GM23248 (cell line): ENCODE measurements at regions not wholly inside any gene's neighbourhood (a gene's known extent, or its start where the extent isn't known, plus 50 kb on each side); places are given as distances from the start of the nearest gene placed in this dataset.
"Not testable (repeated sequence)": the region's sequence is repeated elsewhere in the genome, so short reads cannot be mapped to it uniquely, and the experiment has no call there.

Source experiments
- DNase-seq: peaks from one replicate; pipeline ENCODE4 v3.0.0-alpha.2; 2015
- H2AFZ ChIP-seq: fragments of 200-600 bp; sonication (generic); 2 replicates; pipeline ENCODE4 v1.6.1; 2016; ENCODE audit warnings: antibody characterized with exemption
- H3F3A ChIP-seq: fragments of 200-600 bp; sonication (generic); 2 replicates; pipeline ENCODE4 v1.6.1; 2016; ENCODE audit warnings: mild to moderate bottlenecking, antibody characterized with exemption, mixed run types; ENCODE audit not compliant: insufficient read depth
- H3K27ac ChIP-seq: fragments of 200-600 bp; sonication (generic); 2 replicates; pipeline ENCODE4 v1.5.1; 2016; ENCODE audit warnings: mild to moderate bottlenecking
- H3K27me3 ChIP-seq: fragments of 200-600 bp; sonication (generic); replicated peaks from 2 replicates; pipeline ENCODE4 v1.6.1; 2016; ENCODE audit warnings: mild to moderate bottlenecking; ENCODE audit not compliant: insufficient read depth
- H3K36me3 ChIP-seq: fragments of 200-600 bp; sonication (generic); 2 replicates; pipeline ENCODE4 v1.6.1; 2016; ENCODE audit warnings: low read depth, mild to moderate bottlenecking
- H3K4me1 ChIP-seq: fragments of 200-600 bp; sonication (generic); 2 replicates; pipeline ENCODE4 v1.6.1; 2016; ENCODE audit warnings: mild to moderate bottlenecking; ENCODE audit not compliant: insufficient read depth
- H3K4me2 ChIP-seq: fragments of 200-600 bp; sonication (generic); one replicate; pipeline ENCODE4 v1.6.1; 2016; ENCODE audit warnings: mild to moderate bottlenecking; ENCODE audit not compliant: unreplicated experiment
- H3K4me3 ChIP-seq: fragments of 200-600 bp; sonication (generic); 2 replicates; pipeline ENCODE4 v1.5.1; 2016; ENCODE audit warnings: mild to moderate bottlenecking
- H3K79me2 ChIP-seq: fragments of 200-600 bp; sonication (generic); 2 replicates; pipeline ENCODE4 v1.6.1; 2016; ENCODE audit warnings: mild to moderate bottlenecking; ENCODE audit not compliant: insufficient read depth
- H3K9ac ChIP-seq: fragments of 200-600 bp; sonication (generic); 2 replicates; pipeline ENCODE4 v1.6.1; 2016; ENCODE audit warnings: mild to moderate bottlenecking
- H3K9me2 ChIP-seq: fragments of 200-600 bp; sonication (generic); 2 replicates; pipeline ENCODE4 v1.6.1; 2016; ENCODE audit warnings: mixed run types, mild to moderate bottlenecking, moderate library complexity; ENCODE audit not compliant: insufficient read depth
- H3K9me3 ChIP-seq: fragments of 200-600 bp; sonication (generic); one replicate; pipeline ENCODE4 v1.6.1; 2017; ENCODE audit warnings: low read depth
- H4K20me1 ChIP-seq: fragments of 200-600 bp; sonication (generic); 2 replicates; pipeline ENCODE4 v1.6.0; 2016; ENCODE audit not compliant: insufficient read depth
- EZH2 ChIP-seq: fragments of 200-600 bp; sonication (generic); IDR thresholded peaks from 2 replicates; pipeline ENCODE4 v1.6.1; 2018; ENCODE audit warnings: antibody characterized with exemption, mild to moderate bottlenecking; ENCODE audit not compliant: insufficient read depth, poor library complexity, severe bottlenecking
- EZH2phosphoT487 ChIP-seq: fragments of 200-600 bp; sonication (generic); IDR thresholded peaks from 2 replicates; pipeline ENCODE4 v1.6.1; 2018; ENCODE audit warnings: antibody characterized with exemption, moderate library complexity, mild to moderate bottlenecking, low read depth; ENCODE audit not compliant: insufficient read depth
- WGBS, 2 experiments: methylation state at CpG; one replicate each; pipeline ENCODE4 v1.1.6; 2015 to 2017; ENCODE audit warnings: low lambda C conversion rate in 2 of 2, low coverage in 1 of 2; ENCODE audit errors: missing lambda C conversion rate in 2 of 2; 5-methylcytosine and 5-hydroxymethylcytosine counted together
- in situ Hi-C: fragments of 300-500 bp; cut with MboI; formaldehyde crosslinking; loops from 2 replicates; pipeline ENCODE4 v1.15.0; 2020

- Histone ChIP-seq H3K27me3 (peaks cover 5% of the 10 kb centered on the region; the same call in 1 of the 2 replicates), H3K4me1 (no peaks in the 10 kb centered on the region), H3K9me2 (no peaks in the 10 kb centered on the region), H3F3A (no peaks in the 10 kb centered on the region), H3K9me3 (no peaks in the 10 kb centered on the region), H3K27ac (no peak overlapping the region), H3K4me2 (no peak overlapping the region), H3K9ac (no peak overlapping the region), H3K79me2 (no peaks in the 10 kb centered on the region), H3K36me3 (no peaks in the 10 kb centered on the region), H3K4me3 (peak overlapping the region; percentile 16; the same call in 1 of the 2 replicates), H2AFZ (peak overlapping the region; percentile 52; the same call in 1 of the 2 replicates), H4K20me1 (no peaks in the 10 kb centered on the region)
- WGBS, 2 experiments, result 24 to 25% methylated on average over 3 of the region's 3 CpGs
- in situ Hi-C loops, result loop anchor here (25.0 kb wide), 1 partner anchor 511 kb away; no protein-coding TSS in a partner anchor
- DNase-seq, result peak; percentile 34
- TF ChIP-seq EZH2phosphoT487, result no peak
- TF ChIP-seq EZH2, result no peak
Measured at GRCh38 chr13:22801402-22802003, 379.3 kb upstream of the SGCG start.

- no peak for DNase-seq
- no peaks in the 10 kb centered on the region for H3K9me2 ChIP-seq
- H3F3A ChIP-seq, result no peaks in the 10 kb centered on the region
- no peak overlapping the region for H3K4me2 ChIP-seq
- H3K27me3 ChIP-seq, result no peaks in the 10 kb centered on the region
- H3K9me3 ChIP-seq, result no peaks in the 10 kb centered on the region
- no peaks in the 10 kb centered on the region for H3K4me1 ChIP-seq
- H3K9ac ChIP-seq, result no peak overlapping the region
- H3K36me3 ChIP-seq, result no peaks in the 10 kb centered on the region
- H3K27ac ChIP-seq, result no peak overlapping the region
- no peak overlapping the region for H2AFZ ChIP-seq
- no peak for TF ChIP-seq EZH2phosphoT487
- no peak for TF ChIP-seq EZH2
- H3K79me2 ChIP-seq, result no peaks in the 10 kb centered on the region
- 3 to 6% methylated on average over 3 of the region's 3 CpGs for WGBS, 2 experiments
- H4K20me1 ChIP-seq, result no peaks in the 10 kb centered on the region
- in situ Hi-C loops, result loop anchor here (25.0 kb wide), 1 partner anchor 500 kb away; no protein-coding TSS in a partner anchor
- no peak overlapping the region for H3K4me3 ChIP-seq
Measured at GRCh38 chr13:22812793-22813192, 368.0 kb upstream of the SGCG start.

- not testable (repeated sequence) for H3K9ac ChIP-seq, H3K4me3 ChIP-seq, H3K4me2 ChIP-seq, H3K27me3 ChIP-seq, H3K27ac ChIP-seq, H3K9me2 ChIP-seq, H2AFZ ChIP-seq, DNase-seq, H4K20me1 ChIP-seq, H3K4me1 ChIP-seq, H3K9me3 ChIP-seq, H3K36me3 ChIP-seq, H3F3A ChIP-seq, H3K79me2 ChIP-seq
- WGBS, 2 experiments, result 51 to 58% methylated on average over 21 of the region's 21 CpGs
- in situ Hi-C loops, result loop anchor here (25.0 kb wide), 1 partner anchor 499 kb away; no protein-coding TSS in a partner anchor
Measured at GRCh38 chr13:22813531-22814377, 367.0 kb upstream of the SGCG start.

- not testable (repeated sequence) for H4K20me1 ChIP-seq, H3K36me3 ChIP-seq, H3K9ac ChIP-seq, H3F3A ChIP-seq, H3K4me3 ChIP-seq, H3K4me1 ChIP-seq, H3K9me3 ChIP-seq, DNase-seq, H3K27me3 ChIP-seq, H2AFZ ChIP-seq, H3K27ac ChIP-seq, H3K9me2 ChIP-seq, H3K4me2 ChIP-seq, H3K79me2 ChIP-seq
- in situ Hi-C loops, result loop anchor here (25.0 kb wide), 1 partner anchor 498 kb away; no protein-coding TSS in a partner anchor
- WGBS, 2 experiments, result 51 to 57% methylated on average over 8 of the region's 8 CpGs
Measured at GRCh38 chr13:22814433-22814832, 366.3 kb upstream of the SGCG start.
